ENCODE measurements at regions not wholly inside any gene's neighbourhood (a gene's known extent, or its start where the extent isn't known, plus 50 kb on each side); places are given as distances from the start of the nearest gene placed in this dataset.

DNA sequence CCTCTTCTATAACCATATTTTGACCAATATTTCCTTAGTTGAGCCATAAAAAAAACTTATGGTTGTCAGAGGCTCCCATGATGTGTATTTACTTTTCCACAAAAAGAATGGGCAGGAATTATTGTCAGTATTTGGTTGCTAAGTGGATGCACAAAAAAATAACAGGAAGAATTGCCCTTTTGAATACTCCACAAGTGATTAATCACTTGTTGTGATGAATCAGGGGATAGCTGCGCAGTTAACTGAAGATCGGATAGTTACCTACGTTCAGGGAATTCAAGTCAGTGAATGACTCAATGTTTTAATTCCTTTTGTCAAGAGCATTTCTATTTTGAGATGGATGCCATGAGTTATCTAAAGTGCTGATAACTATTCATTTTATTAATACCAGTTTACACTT, 785.2 kb upstream of the B3GALT2 start:
- ATAC-seq (ENCODE audit: insufficient read depth, low FRiP score) (no peak), DNase-seq (no peak)
- WGBS, 2 donors = 73 to 80% methylated on average over 3 of the region's 3 CpGs
- TF ChIP-seq, protein P1, sequence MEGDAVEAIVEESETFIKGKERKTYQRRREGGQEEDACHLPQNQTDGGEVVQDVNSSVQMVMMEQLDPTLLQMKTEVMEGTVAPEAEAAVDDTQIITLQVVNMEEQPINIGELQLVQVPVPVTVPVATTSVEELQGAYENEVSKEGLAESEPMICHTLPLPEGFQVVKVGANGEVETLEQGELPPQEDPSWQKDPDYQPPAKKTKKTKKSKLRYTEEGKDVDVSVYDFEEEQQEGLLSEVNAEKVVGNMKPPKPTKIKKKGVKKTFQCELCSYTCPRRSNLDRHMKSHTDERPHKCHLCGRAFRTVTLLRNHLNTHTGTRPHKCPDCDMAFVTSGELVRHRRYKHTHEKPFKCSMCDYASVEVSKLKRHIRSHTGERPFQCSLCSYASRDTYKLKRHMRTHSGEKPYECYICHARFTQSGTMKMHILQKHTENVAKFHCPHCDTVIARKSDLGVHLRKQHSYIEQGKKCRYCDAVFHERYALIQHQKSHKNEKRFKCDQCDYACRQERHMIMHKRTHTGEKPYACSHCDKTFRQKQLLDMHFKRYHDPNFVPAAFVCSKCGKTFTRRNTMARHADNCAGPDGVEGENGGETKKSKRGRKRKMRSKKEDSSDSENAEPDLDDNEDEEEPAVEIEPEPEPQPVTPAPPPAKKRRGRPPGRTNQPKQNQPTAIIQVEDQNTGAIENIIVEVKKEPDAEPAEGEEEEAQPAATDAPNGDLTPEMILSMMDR (IDR thresholded peaks at IDR 0.05; ENCODE audit: control extremely low read depth, extremely low read depth) = no peak
- Histone ChIP-seq H3K4me3 (no peak overlapping the region), H3K27ac (ENCODE audit: low read depth in 1 of 2, low read length in 1 of 2) (no peak overlapping the region), H3K27me3 (ENCODE audit: control insufficient read depth in 3 of 3, insufficient read depth in 3 of 3, low read length in 2 of 3) (no peaks in the 10 kb centered on the region), H3K9ac (ENCODE audit: insufficient read depth in 1 of 2, low read length in 2 of 2) (no peak overlapping the region), H3K9me3 (ENCODE audit: control insufficient read depth in 4 of 4, insufficient read depth in 3 of 4, low read length in 3 of 4) (no peaks in the 10 kb centered on the region), H3K4me1 (ENCODE audit: control insufficient read depth in 5 of 5, insufficient read depth in 5 of 5, low read length in 5 of 5) (no peaks in the 10 kb centered on the region), H3K36me3 (ENCODE audit: control insufficient read depth in 4 of 4, insufficient read depth in 4 of 4, low read length in 4 of 4) (no peaks in the 10 kb centered on the region)

DNA sequence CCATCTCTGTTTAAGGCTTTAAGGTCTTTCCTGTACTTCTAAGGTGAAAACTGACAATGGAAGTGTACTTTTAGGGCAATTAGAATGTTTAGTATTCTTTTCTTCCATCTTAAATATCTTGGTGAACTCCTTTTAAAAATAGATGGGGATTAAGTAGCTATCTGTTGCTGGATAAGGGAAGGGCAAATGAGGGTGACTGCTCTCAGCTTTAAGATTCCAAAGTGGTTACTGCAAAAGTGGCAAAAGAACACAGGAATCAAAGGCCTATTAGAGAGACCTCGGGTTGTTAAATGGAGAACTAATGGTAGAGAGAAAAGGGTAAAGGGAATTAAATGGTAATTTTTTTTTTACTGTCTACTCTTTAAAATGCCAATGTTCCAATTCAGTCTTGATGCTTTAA, 774.1 kb upstream of the B3GALT2 start:
- DNase-seq (no peak), ATAC-seq (ENCODE audit: insufficient read depth, low FRiP score) (no peak)
- Histone ChIP-seq H3K27me3 (ENCODE audit: control insufficient read depth in 3 of 3, insufficient read depth in 3 of 3, low read length in 2 of 3) (no peaks in the 10 kb centered on the region), H3K4me3 (no peak overlapping the region), H3K4me1 (ENCODE audit: control insufficient read depth in 5 of 5, insufficient read depth in 5 of 5, low read length in 5 of 5) (no peaks in the 10 kb centered on the region), H3K9me3 (ENCODE audit: control insufficient read depth in 4 of 4, insufficient read depth in 3 of 4, low read length in 3 of 4) (no peaks in the 10 kb centered on the region), H3K27ac (ENCODE audit: low read depth in 1 of 2, low read length in 1 of 2) (peak overlapping the region in 1 of 2 donors; percentile 82), H3K9ac (ENCODE audit: insufficient read depth in 1 of 2, low read length in 2 of 2) (no peak overlapping the region), H3K36me3 (ENCODE audit: control insufficient read depth in 4 of 4, insufficient read depth in 4 of 4, low read length in 4 of 4) (no peaks in the 10 kb centered on the region)
- TF ChIP-seq, protein P1 (IDR thresholded peaks at IDR 0.05; ENCODE audit: control extremely low read depth, extremely low read depth) = no peak
- WGBS, 2 donors = 63 to 76% methylated on average over 1 of the region's 1 CpG

DNA sequence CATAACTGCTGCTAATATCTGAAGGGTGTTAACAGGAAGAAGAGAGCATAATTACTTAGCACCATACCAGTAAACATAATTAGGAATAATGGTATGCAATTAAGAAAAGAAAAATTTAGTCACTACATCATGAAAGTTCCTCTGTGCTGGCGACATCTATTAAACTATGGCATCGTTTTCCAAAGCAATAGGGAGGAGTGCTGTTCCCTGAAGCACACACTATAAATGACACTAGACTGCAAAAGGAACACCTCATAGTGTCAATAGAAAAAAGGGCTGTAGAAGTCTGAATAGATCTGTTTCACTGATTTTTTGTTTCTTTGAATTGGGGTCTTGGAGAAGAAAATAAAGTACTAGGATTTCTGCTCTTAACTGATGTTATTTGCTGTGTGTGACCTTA, 773.6 kb upstream of the B3GALT2 start:
- no peaks in the 10 kb centered on the region for H3K9me3 ChIP-seq (ENCODE audit: control insufficient read depth in 4 of 4, insufficient read depth in 3 of 4, low read length in 3 of 4)
- H3K4me3 ChIP-seq = no peak overlapping the region
- 91 to 93% methylated on average over 2 of the region's 2 CpGs for WGBS, 2 donors
- no peaks in the 10 kb centered on the region for H3K36me3 ChIP-seq (ENCODE audit: control insufficient read depth in 4 of 4, insufficient read depth in 4 of 4, low read length in 4 of 4)
- H3K27me3 ChIP-seq (ENCODE audit: control insufficient read depth in 3 of 3, insufficient read depth in 3 of 3, low read length in 2 of 3) = no peaks in the 10 kb centered on the region
- peak overlapping the region in 1 of 2 donors; percentile 60 for H3K27ac ChIP-seq (ENCODE audit: low read depth in 1 of 2, low read length in 1 of 2)
- TF ChIP-seq, protein P1 (IDR thresholded peaks at IDR 0.05; ENCODE audit: control extremely low read depth, extremely low read depth) = no peak
- no peak for DNase-seq
- no peak overlapping the region for H3K9ac ChIP-seq (ENCODE audit: insufficient read depth in 1 of 2, low read length in 2 of 2)
- no peak for ATAC-seq (ENCODE audit: insufficient read depth, low FRiP score)
- no peaks in the 10 kb centered on the region for H3K4me1 ChIP-seq (ENCODE audit: control insufficient read depth in 5 of 5, insufficient read depth in 5 of 5, low read length in 5 of 5)

- H3K4me3 ChIP-seq = no peak overlapping the region
- ATAC-seq (ENCODE audit: insufficient read depth, low FRiP score) = no peak
- no peak overlapping the region for H3K9ac ChIP-seq (ENCODE audit: insufficient read depth in 1 of 2, low read length in 2 of 2)
- WGBS, 2 donors = 68 to 93% methylated on average over 6 to 7 of the region's 7 CpGs
- H3K9me3 ChIP-seq (ENCODE audit: control insufficient read depth in 4 of 4, insufficient read depth in 3 of 4, low read length in 3 of 4) = no peaks in the 10 kb centered on the region
- H3K27ac ChIP-seq (ENCODE audit: low read depth in 1 of 2, low read length in 1 of 2) = no peak overlapping the region
- no peaks in the 10 kb centered on the region for H3K27me3 ChIP-seq (ENCODE audit: control insufficient read depth in 3 of 3, insufficient read depth in 3 of 3, low read length in 2 of 3)
- TF ChIP-seq, protein P1 (IDR thresholded peaks at IDR 0.05; ENCODE audit: control extremely low read depth, extremely low read depth) = no peak
- DNase-seq = no peak
- no peaks in the 10 kb centered on the region for H3K36me3 ChIP-seq (ENCODE audit: control insufficient read depth in 4 of 4, insufficient read depth in 4 of 4, low read length in 4 of 4)
- peaks cover 0 to 6% (median 0%) of the 10 kb centered on the region in 5 donors for H3K4me1 ChIP-seq (ENCODE audit: control insufficient read depth in 5 of 5, insufficient read depth in 5 of 5, low read length in 5 of 5)
Measured at GRCh38 chr1:193957556-193958095, 771.2 kb upstream of the B3GALT2 start.

All from lung (tissue), 11 donors.